ENCODE measurements at regions not wholly inside any gene's neighbourhood (a gene's known extent, or its start where the extent isn't known, plus 50 kb on each side); places are given as distances from the start of the nearest gene placed in this dataset.

DNA sequence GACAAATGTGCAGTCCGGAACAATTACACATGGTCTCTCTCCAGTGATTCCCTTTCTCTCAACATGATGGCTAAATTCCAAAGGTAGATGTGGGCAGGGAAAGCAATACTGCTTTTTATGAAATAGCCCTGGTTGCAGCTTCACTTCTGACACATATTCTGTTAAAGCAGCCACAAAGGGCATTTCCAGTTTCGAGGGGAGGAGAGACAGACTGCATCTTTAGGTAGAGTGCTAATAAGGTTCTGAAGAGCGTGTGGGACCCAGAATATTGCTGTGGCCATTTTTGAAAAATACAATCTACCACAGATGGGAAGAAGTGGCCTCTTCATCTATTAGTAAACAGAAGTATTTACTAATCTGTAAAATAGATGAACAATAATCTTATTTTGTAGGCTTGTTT, 139.3 kb upstream of the PEX5L start:
- H2AFZ ChIP-seq (ENCODE audit: control insufficient read depth, low read depth, low read length): no peak overlapping the region
- in situ Hi-C loops (cut with MboI) (no loop called here), intact Hi-C loops (cut with micrococcal nuclease; ENCODE audit: unreplicated experiment) (no loop called here)
- no peak overlapping the region for H3K9ac ChIP-seq (ENCODE audit: control insufficient read depth, insufficient read depth, low read length)
- H3K4me3 ChIP-seq: no peak overlapping the region
- H3K79me2 ChIP-seq (ENCODE audit: control insufficient read depth, insufficient read depth, low read length): no peaks in the 10 kb centered on the region
- FAIRE-seq (no peak), ATAC-seq (peak; percentile 64), DNase-seq (ENCODE audit: low read depth, low spot score) (no peak)
- H3K4me1 ChIP-seq (ENCODE audit: control insufficient read depth, insufficient read depth, low read length): no peaks in the 10 kb centered on the region
- ChIA-PET RAD21 (ENCODE audit: unreplicated experiment) (no interaction called here), POLR2A (no interaction called here), CTCF (no interaction called here), SMC1A (ENCODE audit: uncharacterized antibody, unreplicated experiment) (interaction anchor here (1.1 kb wide), 1 partner anchor 12 kb away, joined by 3 read pairs; no protein-coding TSS in a partner anchor)
- no peak overlapping the region for H3K27ac ChIP-seq (ENCODE audit: control insufficient read depth, insufficient read depth)
- no peaks in the 10 kb centered on the region for H3K9me3 ChIP-seq (replicated peaks; ENCODE audit: control insufficient read depth, insufficient read depth, low read length)
- BruUV-seq (replicated peaks): no TSS peak
- no peak overlapping the region for H3K4me2 ChIP-seq (ENCODE audit: control insufficient read depth, insufficient read depth)
- TF ChIP-seq NFIC (IDR thresholded peaks at IDR 0.05; ENCODE audit: low read depth, low read length) (no peak), MTA3 (IDR thresholded peaks at IDR 0.05; ENCODE audit: borderline replicate concordance, low read length) (no peak), LARP7 (IDR thresholded peaks at IDR 0.05) (no peak), BRCA1 (IDR thresholded peaks at IDR 0.05; ENCODE audit: low read depth, low read length) (no peak), CUX1 (IDR thresholded peaks at IDR 0.05; ENCODE audit: insufficient replicate concordance, low read depth, low read length) (no peak), DPF2 (IDR thresholded peaks at IDR 0.05) (no peak), RUNX3 (IDR thresholded peaks at IDR 0.05; ENCODE audit: low read length) (no peak), HDAC6 (IDR thresholded peaks at IDR 0.05; ENCODE audit: unreplicated experiment) (no peak)
- no peaks in the 10 kb centered on the region for H3K27me3 ChIP-seq (replicated peaks in 1 of 2; ENCODE audit: control insufficient read depth in 2 of 2, insufficient read depth in 2 of 2, low read length in 1 of 2)
- WGBS (ENCODE audit: insufficient coverage, insufficient replicate concordance, low lambda C conversion rate, missing lambda C conversion rate): 0% methylated on average over 3 of the region's 3 CpGs
- no peaks in the 10 kb centered on the region for H3K36me3 ChIP-seq (ENCODE audit: control insufficient read depth in 2 of 2, insufficient read depth in 2 of 2, low read length in 1 of 2)
- H4K20me1 ChIP-seq (ENCODE audit: control insufficient read depth, insufficient read depth): no peaks in the 10 kb centered on the region

Measured in GM12878 (cell line).